Right lobe of liver (tissue), 4 donors: ENCODE measurements at regions not wholly inside any gene's neighbourhood (a gene's known extent, or its start where the extent isn't known, plus 50 kb on each side); places are given as distances from the start of the nearest gene placed in this dataset.
A peak's percentile ranks its signal among the peaks of the same experiment; 100 is the strongest.

Experiments
- POLR2A ChIP-seq: fragments of 450-650 bp; IDR thresholded peaks from one replicate; pipeline ENCODE4 v1.6.1; 2017; ENCODE audit warnings: antibody characterized with exemption, mild to moderate bottlenecking
- TF ChIP-seq, protein P1 (sequence below), 4 donors: fragments of 200-600 bp in 3 of 4; fragments of 450-650 bp in 1 of 4; IDR thresholded peaks; one replicate each; pipeline versions ENCODE4 v1.5.1 to v1.8.0; 2016 to 2022; ENCODE audit warnings: antibody characterized with exemption in 4 of 4, mild to moderate bottlenecking in 2 of 4
- donor health status: DM: no; HTN: no; CAD: no.
- donor health status: DM: no; HTN: no; CAD: no.
- donor health status: DM: no; HTN: yes; CAD: no.

DNA sequence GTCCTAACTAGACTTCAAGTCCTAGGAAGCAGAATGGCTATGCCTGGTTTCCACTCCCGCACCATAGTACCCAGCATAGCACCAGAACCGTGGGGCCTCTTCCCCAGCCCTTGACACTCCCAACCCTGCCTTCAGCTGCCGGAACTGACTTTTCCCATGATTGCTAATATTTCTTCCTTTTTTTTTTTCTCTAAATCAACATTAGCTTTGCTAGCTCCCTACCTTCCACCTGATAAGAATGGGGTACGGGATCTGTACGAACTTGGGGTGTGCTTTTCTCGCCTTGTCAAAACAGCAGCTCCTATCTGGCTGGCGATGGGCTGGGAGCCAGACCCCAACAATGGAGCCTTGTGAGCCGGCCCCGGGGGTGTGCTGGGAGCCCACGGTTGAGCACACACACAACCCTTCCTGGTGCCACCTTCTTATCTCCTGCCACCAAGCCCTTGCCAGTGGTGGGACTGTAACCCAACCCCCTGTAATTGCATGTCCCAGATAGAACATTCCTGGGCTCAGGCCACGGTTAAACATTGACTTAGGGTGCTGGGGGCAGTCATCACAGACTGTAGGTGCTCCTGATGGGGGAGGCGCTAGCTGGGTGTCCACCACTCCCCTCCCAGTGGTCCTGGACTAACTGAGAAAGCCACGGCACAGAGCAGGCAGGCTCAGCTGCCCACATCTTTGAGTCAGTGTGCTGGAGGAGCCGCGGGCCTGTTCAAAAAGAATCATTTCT is 213.0 kb upstream of the HAAO start:
- TF ChIP-seq, protein P1, sequence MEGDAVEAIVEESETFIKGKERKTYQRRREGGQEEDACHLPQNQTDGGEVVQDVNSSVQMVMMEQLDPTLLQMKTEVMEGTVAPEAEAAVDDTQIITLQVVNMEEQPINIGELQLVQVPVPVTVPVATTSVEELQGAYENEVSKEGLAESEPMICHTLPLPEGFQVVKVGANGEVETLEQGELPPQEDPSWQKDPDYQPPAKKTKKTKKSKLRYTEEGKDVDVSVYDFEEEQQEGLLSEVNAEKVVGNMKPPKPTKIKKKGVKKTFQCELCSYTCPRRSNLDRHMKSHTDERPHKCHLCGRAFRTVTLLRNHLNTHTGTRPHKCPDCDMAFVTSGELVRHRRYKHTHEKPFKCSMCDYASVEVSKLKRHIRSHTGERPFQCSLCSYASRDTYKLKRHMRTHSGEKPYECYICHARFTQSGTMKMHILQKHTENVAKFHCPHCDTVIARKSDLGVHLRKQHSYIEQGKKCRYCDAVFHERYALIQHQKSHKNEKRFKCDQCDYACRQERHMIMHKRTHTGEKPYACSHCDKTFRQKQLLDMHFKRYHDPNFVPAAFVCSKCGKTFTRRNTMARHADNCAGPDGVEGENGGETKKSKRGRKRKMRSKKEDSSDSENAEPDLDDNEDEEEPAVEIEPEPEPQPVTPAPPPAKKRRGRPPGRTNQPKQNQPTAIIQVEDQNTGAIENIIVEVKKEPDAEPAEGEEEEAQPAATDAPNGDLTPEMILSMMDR (IDR thresholded peaks at IDR 0.05), result no peak
- TF ChIP-seq POLR2A, result peak; percentile 43
